Sigmoid colon (tissue), 6 donors: ENCODE measurements at regions not wholly inside any gene's neighbourhood (a gene's known extent, or its start where the extent isn't known, plus 50 kb on each side); places are given as distances from the start of the nearest gene placed in this dataset.

Experiments used
- DNase-seq: peaks from one replicate; pipeline ENCODE4 v3.0.0-alpha.2; 2019
- H3K27ac ChIP-seq, 4 donors: fragments of 200-600 bp; sonication (generic); one replicate each; pipeline ENCODE4 v1.5.1; 2016 to 2019; ENCODE audit warnings: mild to moderate bottlenecking in 1 of 4
- H3K27me3 ChIP-seq, 3 donors: fragments of 200-600 bp; sonication (generic); one replicate each; pipeline ENCODE4 v1.5.1; 2019; ENCODE audit warnings: mild to moderate bottlenecking in 1 of 3
- H3K36me3 ChIP-seq, 4 donors: fragments of 200-600 bp; sonication (generic); one replicate each; pipeline ENCODE4 v1.5.1; 2016 to 2019
- H3K4me1 ChIP-seq, 4 donors: fragments of 200-600 bp; sonication (generic); one replicate each; pipeline ENCODE4 v1.5.1; 2017 to 2019
- H3K4me3 ChIP-seq, 4 donors: fragments of 200-600 bp; sonication (generic); one replicate each; pipeline ENCODE4 v1.5.1; 2017 to 2019; ENCODE audit warnings: mild to moderate bottlenecking in 2 of 4, moderate library complexity in 1 of 4
- H3K9me3 ChIP-seq, 4 donors: fragments of 200-600 bp in 3 of 4; sonication (generic) in 3 of 4; one replicate each; pipeline versions ENCODE4 v1.5.1 to v1.6.1; 2013 to 2019
- EP300 ChIP-seq, 4 donors: sonication (generic); formaldehyde crosslinking; IDR thresholded peaks; one replicate each; pipeline ENCODE4 v1.6.1; 2017; ENCODE audit warnings: antibody characterized with exemption in 4 of 4
- POLR2A ChIP-seq, 2 donors: fragments of 450-650 bp; IDR thresholded peaks; one replicate each; pipeline ENCODE4 v1.6.1; 2016; ENCODE audit warnings: antibody characterized with exemption in 2 of 2, mild to moderate bottlenecking in 2 of 2, moderate library complexity in 2 of 2
- POLR2AphosphoS5 ChIP-seq, 4 donors: sonication (generic); formaldehyde crosslinking; IDR thresholded peaks; one replicate each; pipeline ENCODE4 v1.6.1; 2017; ENCODE audit warnings: antibody characterized with exemption in 4 of 4
- WGBS, 2 donors: extraction: QIAGEN DNeasy Blood & Tissue Kit; methylation state at CpG; one replicate each; pipeline ENCODE4 v1.1.7; 2013; 5-methylcytosine and 5-hydroxymethylcytosine counted together
- intact Hi-C: fragments of 100-400 bp; cut with DNase I; formaldehyde crosslinking; loops from one replicate; pipeline ENCODE4 v1.15.1; 2023
- TF ChIP-seq, protein P1 (sequence below), 4 experiments: fragments of 450-650 bp in 3 of 4; fragments of 200-600 bp in 1 of 4; IDR thresholded peaks; one replicate each; pipeline ENCODE4 v1.5.1; 2016 to 2019; ENCODE audit warnings: antibody characterized with exemption in 4 of 4, mild to moderate bottlenecking in 3 of 4, moderate library complexity in 2 of 4
- donor health status: healthy with polysubstance abuse.
- donor health status: healthy.

DNA sequence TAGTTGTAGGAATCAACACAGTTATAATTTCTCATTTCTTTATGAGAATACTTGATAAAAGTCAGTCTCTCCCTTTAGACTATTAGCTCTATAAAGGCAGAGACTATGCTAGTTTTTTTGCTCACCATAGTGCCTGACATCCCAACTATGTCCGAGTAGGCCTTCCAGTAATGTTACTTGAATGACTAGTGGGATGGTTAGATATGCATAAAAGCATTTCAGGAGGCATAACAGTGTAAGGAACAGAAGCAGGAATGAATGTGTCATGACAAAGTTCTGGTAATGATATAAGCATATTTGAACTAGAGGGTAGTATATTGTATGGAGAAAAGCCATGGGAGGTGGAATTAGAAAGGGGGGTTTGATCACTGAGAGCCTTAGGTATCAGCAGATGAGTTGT lies 77.4 kb upstream of the C5orf46 start:
- H3K4me3 ChIP-seq, result no peak overlapping the region
- no peak for TF ChIP-seq POLR2AphosphoS5 (IDR thresholded peaks at IDR 0.05)
- no peak for TF ChIP-seq EP300 (IDR thresholded peaks at IDR 0.05)
- TF ChIP-seq POLR2A (IDR thresholded peaks at IDR 0.05), result no peak
- TF ChIP-seq, protein P1, sequence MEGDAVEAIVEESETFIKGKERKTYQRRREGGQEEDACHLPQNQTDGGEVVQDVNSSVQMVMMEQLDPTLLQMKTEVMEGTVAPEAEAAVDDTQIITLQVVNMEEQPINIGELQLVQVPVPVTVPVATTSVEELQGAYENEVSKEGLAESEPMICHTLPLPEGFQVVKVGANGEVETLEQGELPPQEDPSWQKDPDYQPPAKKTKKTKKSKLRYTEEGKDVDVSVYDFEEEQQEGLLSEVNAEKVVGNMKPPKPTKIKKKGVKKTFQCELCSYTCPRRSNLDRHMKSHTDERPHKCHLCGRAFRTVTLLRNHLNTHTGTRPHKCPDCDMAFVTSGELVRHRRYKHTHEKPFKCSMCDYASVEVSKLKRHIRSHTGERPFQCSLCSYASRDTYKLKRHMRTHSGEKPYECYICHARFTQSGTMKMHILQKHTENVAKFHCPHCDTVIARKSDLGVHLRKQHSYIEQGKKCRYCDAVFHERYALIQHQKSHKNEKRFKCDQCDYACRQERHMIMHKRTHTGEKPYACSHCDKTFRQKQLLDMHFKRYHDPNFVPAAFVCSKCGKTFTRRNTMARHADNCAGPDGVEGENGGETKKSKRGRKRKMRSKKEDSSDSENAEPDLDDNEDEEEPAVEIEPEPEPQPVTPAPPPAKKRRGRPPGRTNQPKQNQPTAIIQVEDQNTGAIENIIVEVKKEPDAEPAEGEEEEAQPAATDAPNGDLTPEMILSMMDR (IDR thresholded peaks at IDR 0.05), result no peak
- H3K27me3 ChIP-seq, result no peaks in the 10 kb centered on the region
- no peaks in the 10 kb centered on the region for H3K9me3 ChIP-seq
- H3K4me1 ChIP-seq, result no peaks in the 10 kb centered on the region
- H3K27ac ChIP-seq, result no peak overlapping the region
- no peak for DNase-seq
- no peaks in the 10 kb centered on the region for H3K36me3 ChIP-seq
- intact Hi-C loops, result no loop called here
- WGBS, 2 donors, result 87 to 89% methylated on average over 1 of the region's 1 CpG

DNA sequence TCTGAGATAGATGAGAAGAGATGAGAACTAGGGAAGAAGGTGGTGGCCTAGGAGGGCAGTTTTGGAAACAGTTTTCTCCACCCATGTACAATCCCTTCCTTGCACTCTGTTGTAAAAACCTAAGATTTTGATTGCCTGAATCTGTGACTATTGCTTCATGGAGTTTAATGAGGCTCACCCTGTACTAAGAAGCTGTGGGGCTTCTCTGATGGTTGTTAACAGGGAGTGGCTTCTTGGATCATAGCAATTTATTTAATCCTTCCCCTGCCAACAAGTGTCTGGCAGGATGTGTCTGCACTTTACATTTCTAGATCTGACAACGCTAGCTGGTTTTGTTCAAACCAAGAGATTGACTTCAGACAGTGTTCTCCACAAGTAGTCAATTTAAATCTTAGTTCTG lies 74.7 kb upstream of the C5orf46 start:
- DNase-seq, result no peak
- no peak overlapping the region for H3K4me3 ChIP-seq
- no peak overlapping the region for H3K27ac ChIP-seq
- no peaks in the 10 kb centered on the region for H3K36me3 ChIP-seq
- no peaks in the 10 kb centered on the region for H3K9me3 ChIP-seq
- TF ChIP-seq EP300 (IDR thresholded peaks at IDR 0.05) (no peak), POLR2A (IDR thresholded peaks at IDR 0.05) (no peak), POLR2AphosphoS5 (IDR thresholded peaks at IDR 0.05) (no peak)
- TF ChIP-seq, protein P1 (IDR thresholded peaks at IDR 0.05), result no peak
- 49 to 62% methylated on average over 1 of the region's 1 CpG for WGBS, 2 donors
- intact Hi-C loops, result no loop called here
- no peaks in the 10 kb centered on the region for H3K27me3 ChIP-seq
- no peaks in the 10 kb centered on the region for H3K4me1 ChIP-seq

DNA sequence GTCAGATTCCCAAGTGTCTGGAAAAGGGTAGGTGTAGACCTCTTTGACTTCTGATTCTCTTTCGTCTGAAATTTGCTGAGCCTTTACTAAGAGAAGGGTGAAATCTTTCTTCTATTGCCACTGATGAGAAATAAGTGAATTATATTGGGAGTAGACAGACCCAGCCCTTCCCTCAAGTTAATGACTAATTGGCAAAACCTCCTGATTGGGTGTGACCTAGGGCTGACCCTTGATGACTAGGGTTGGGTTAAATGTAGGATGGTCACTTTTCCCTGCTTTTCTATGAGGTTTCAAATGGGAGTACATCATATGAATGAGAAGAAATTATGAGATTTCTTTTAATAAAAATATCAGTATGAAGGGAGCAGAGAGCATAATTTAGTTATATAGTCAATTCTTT lies 73.4 kb upstream of the C5orf46 start:
- WGBS, 2 donors, result 93 to 95% methylated on average over 1 of the region's 1 CpG
- TF ChIP-seq, protein P1 (IDR thresholded peaks at IDR 0.05), result no peak
- no peak for TF ChIP-seq EP300 (IDR thresholded peaks at IDR 0.05)
- TF ChIP-seq POLR2A (IDR thresholded peaks at IDR 0.05), result no peak
- TF ChIP-seq POLR2AphosphoS5 (IDR thresholded peaks at IDR 0.05), result no peak
- intact Hi-C loops, result no loop called here
- H3K4me3 ChIP-seq, result no peak overlapping the region
- H3K4me1 ChIP-seq, result no peaks in the 10 kb centered on the region
- no peak overlapping the region for H3K27ac ChIP-seq
- no peak for DNase-seq
- no peaks in the 10 kb centered on the region for H3K9me3 ChIP-seq
- no peaks in the 10 kb centered on the region for H3K27me3 ChIP-seq
- no peaks in the 10 kb centered on the region for H3K36me3 ChIP-seq

DNA sequence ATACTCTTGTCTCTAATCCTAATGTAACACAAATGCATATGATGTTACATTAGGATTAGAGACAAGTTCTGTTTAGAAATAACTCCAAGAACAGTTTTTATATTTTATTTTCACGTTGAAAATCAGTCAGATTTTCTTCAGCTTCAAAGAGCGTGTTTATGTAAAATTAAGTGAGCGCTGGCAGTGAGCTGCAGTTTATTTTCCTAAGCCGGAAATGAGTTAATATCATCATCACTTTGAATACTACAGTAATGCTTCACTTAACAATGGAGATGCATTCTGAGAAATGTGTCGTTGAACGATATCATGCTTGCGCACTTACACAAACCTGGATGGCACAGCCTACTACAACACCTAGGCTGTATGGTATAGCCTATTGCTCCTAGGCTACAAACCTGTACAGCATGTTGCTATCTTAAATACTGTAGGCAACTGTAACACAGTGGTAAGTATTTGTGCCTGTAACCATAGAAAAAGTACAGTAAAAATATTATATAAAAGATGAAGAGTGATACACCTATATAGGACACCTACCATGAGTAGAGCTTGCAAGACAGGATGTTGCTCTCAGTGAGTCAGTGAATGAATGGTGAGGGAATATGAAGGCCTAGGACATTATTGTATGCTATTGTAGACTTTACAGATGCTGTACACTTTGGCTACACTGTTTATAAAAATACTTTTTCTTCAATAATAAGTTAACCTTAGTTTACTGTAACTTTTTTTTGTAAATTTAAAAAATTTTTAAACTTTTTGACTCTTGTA lies 65.9 kb upstream of the C5orf46 start:
- no peaks in the 10 kb centered on the region for H3K4me1 ChIP-seq
- TF ChIP-seq POLR2A (IDR thresholded peaks at IDR 0.05) (no peak), EP300 (IDR thresholded peaks at IDR 0.05) (no peak), POLR2AphosphoS5 (IDR thresholded peaks at IDR 0.05) (no peak)
- TF ChIP-seq, protein P1 (IDR thresholded peaks at IDR 0.05), result no peak
- intact Hi-C loops, result no loop called here
- no peaks in the 10 kb centered on the region for H3K27me3 ChIP-seq
- H3K4me3 ChIP-seq, result no peak overlapping the region
- H3K9me3 ChIP-seq, result no peaks in the 10 kb centered on the region
- WGBS, 2 donors, result 92 to 93% methylated on average over 7 of the region's 7 CpGs
- no peak for DNase-seq
- H3K36me3 ChIP-seq, result no peaks in the 10 kb centered on the region
- H3K27ac ChIP-seq, result no peak overlapping the region

DNA sequence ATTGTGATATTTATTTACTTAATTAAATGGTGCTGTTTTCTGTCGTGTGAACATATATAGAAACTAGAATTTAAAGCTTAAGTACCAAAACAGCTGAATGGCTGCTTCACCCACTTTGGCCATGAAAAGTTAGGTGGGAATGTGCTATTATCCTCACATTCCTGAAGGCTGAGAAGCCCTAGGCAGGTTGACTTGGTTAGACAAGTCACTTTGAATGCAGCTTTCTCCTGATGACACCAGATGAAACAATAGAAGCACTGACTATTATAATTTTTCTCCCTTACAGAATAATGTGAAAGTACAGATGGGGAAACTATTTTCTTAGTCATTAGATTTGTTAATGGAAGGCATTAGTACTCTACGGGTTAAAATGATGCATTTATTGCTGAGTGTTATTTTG lies 65.1 kb upstream of the C5orf46 start:
- no peak for DNase-seq
- 89 to 92% methylated on average over 2 of the region's 2 CpGs for WGBS, 2 donors
- H3K36me3 ChIP-seq, result no peaks in the 10 kb centered on the region
- H3K4me1 ChIP-seq, result peaks cover 0 to 2% (median 0%) of the 10 kb centered on the region in 4 donors
- TF ChIP-seq POLR2A (IDR thresholded peaks at IDR 0.05) (no peak), EP300 (IDR thresholded peaks at IDR 0.05) (no peak), POLR2AphosphoS5 (IDR thresholded peaks at IDR 0.05) (no peak)
- TF ChIP-seq, protein P1 (IDR thresholded peaks at IDR 0.05), result no peak
- no peak overlapping the region for H3K27ac ChIP-seq
- no peak overlapping the region for H3K4me3 ChIP-seq
- no peaks in the 10 kb centered on the region for H3K9me3 ChIP-seq
- no peaks in the 10 kb centered on the region for H3K27me3 ChIP-seq
- intact Hi-C loops, result no loop called here
